Gastrocnemius medialis (tissue), 4 donors: ENCODE measurements at regions not wholly inside any gene's neighbourhood (a gene's known extent, or its start where the extent isn't known, plus 50 kb on each side); places are given as distances from the start of the nearest gene placed in this dataset.
"Not testable (repeated sequence)": the region's sequence is repeated elsewhere in the genome, so short reads cannot be mapped to it uniquely, and the experiment has no call there.

ENCODE experiments used
- ATAC-seq, 2 donors: fragments of 150-250 bp; one replicate each; pipeline ENCODE4 v1.9.1; 2016
- DNase-seq, 2 donors: peaks; one replicate each; pipeline ENCODE4 v3.0.0-alpha.2; 2019
- H3K27ac ChIP-seq, 4 donors: fragments of 200-600 bp; sonication (generic); 1 replicate in 1 of 4; 2 replicates in 3 of 4; pipeline ENCODE4 v1.5.1; 2016 to 2018; ENCODE audit warnings: mild to moderate bottlenecking in 2 of 4, moderate library complexity in 1 of 4
- H3K27me3 ChIP-seq, 3 donors: fragments of 200-600 bp; sonication (generic) in 2 of 3; 1 replicate in 1 of 3; 2 replicates in 2 of 3; pipeline versions ENCODE4 v1.5.1 to v1.6.0; 2016 to 2019; ENCODE audit warnings: mild to moderate bottlenecking in 1 of 3, moderate library complexity in 1 of 3
- H3K36me3 ChIP-seq, 2 donors: fragments of 200-600 bp; sonication (generic) in 1 of 2; one replicate each; pipeline ENCODE4 v1.5.1; 2017 to 2018
- H3K4me1 ChIP-seq, 2 donors: fragments of 200-600 bp; sonication (generic) in 1 of 2; one replicate each; pipeline ENCODE4 v1.5.1; 2016 to 2017; ENCODE audit warnings: mild to moderate bottlenecking in 2 of 2
- H3K4me3 ChIP-seq, 4 donors: fragments of 200-600 bp; sonication (generic) in 3 of 4; 1 replicate in 1 of 4; 2 replicates in 3 of 4; pipeline ENCODE4 v1.5.1; 2016 to 2019; ENCODE audit warnings: mild to moderate bottlenecking in 2 of 4
- H3K9me3 ChIP-seq, 3 donors: fragments of 200-600 bp; sonication (generic) in 2 of 3; 1 replicate in 1 of 3; 2 replicates in 2 of 3; pipeline ENCODE4 v1.5.1; 2016 to 2019
- POLR2A ChIP-seq, 2 donors: fragments of 450-650 bp; IDR thresholded peaks; one replicate each; pipeline ENCODE4 v1.6.1; 2017; ENCODE audit warnings: antibody characterized with exemption in 2 of 2, mild to moderate bottlenecking in 2 of 2, moderate library complexity in 2 of 2
- in situ Hi-C, 4 donors: fragments of 200-750 bp; cut with MboI; loops; one replicate each; pipeline versions ENCODE4 v1.15.0 to v1.8.0; 2017; ENCODE audit warnings: low sequenced_read_pairs in 4 of 4
- intact Hi-C: fragments of 100-400 bp; cut with DNase I; formaldehyde crosslinking; loops from one replicate; pipeline ENCODE4 v1.15.1; 2023; ENCODE audit warnings: low total_unique reads
- TF ChIP-seq, protein P1 (sequence below), 5 experiments: fragments of 450-650 bp in 3 of 5; fragments of 200-600 bp in 2 of 5; sonication (generic) in 2 of 5; IDR thresholded peaks in 4 of 5; conservative IDR thresholded peaks in 1 of 5; 1 replicate in 4 of 5; 2 replicates in 1 of 5; pipeline ENCODE4 v1.5.1; 2016 to 2019; ENCODE audit warnings: antibody characterized with exemption in 5 of 5, mild to moderate bottlenecking in 3 of 5, moderate library complexity in 3 of 5

DNA sequence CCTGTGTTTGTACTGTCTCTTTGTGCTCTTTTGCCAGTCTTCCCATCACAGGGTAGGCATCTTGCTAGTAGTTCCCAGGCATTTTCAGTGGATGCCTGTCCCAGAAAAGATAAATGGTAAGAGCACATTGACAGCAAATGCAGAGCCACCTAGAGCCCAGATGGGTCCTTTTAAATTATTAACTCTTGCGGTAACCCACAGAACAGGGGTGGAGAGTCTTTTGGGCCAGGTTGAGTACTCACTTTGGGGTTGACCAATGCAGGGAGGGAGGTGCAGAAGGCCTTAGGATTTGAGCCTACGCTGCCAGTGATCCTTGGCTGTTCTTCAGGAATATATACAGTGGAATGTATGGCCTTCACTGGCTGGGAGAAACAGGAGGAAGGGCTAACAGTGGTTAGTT, 173.8 kb downstream of the MSN start:
- Histone ChIP-seq H3K27me3 (no peaks in the 10 kb centered on the region), H3K9me3 (no peaks in the 10 kb centered on the region), H3K27ac (no peak overlapping the region), H3K36me3 (no peaks in the 10 kb centered on the region), H3K4me3 (no peak overlapping the region), H3K4me1 (no peaks in the 10 kb centered on the region)
- intact Hi-C loops: no loop called here
- DNase-seq: no peak
- no peak for ATAC-seq
- in situ Hi-C loops: no loop called here
- TF ChIP-seq POLR2A (IDR thresholded peaks at IDR 0.05): no peak
- TF ChIP-seq, protein P1, sequence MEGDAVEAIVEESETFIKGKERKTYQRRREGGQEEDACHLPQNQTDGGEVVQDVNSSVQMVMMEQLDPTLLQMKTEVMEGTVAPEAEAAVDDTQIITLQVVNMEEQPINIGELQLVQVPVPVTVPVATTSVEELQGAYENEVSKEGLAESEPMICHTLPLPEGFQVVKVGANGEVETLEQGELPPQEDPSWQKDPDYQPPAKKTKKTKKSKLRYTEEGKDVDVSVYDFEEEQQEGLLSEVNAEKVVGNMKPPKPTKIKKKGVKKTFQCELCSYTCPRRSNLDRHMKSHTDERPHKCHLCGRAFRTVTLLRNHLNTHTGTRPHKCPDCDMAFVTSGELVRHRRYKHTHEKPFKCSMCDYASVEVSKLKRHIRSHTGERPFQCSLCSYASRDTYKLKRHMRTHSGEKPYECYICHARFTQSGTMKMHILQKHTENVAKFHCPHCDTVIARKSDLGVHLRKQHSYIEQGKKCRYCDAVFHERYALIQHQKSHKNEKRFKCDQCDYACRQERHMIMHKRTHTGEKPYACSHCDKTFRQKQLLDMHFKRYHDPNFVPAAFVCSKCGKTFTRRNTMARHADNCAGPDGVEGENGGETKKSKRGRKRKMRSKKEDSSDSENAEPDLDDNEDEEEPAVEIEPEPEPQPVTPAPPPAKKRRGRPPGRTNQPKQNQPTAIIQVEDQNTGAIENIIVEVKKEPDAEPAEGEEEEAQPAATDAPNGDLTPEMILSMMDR (IDR thresholded peaks at IDR 0.05 in 4 of 5, conservative IDR thresholded peaks at IDR 0.05 in 1 of 5): no peak

DNA sequence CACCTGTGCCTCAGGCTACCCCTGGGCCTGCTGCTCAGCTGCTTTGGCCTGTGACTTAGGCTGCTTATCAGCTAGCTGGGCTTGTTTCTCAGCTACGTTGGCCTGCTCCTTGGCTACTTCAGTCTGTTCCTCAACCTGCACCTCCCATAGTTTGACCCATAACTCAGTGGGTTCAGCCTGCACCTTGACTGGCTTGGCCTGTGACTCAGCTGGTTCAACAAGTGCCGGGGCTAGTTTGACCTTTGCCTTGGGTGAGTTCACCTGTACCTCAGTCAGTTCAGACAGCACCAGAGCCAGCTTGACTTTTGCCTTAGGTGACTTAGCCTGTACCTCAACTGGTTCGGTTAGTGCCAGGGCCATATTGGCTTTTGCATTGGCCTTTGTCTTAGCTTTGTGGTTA, 171.2 kb downstream of the MSN start:
- H3K4me1 ChIP-seq: no peaks in the 10 kb centered on the region
- intact Hi-C loops (no loop called here), in situ Hi-C loops (no loop called here)
- ATAC-seq (no peak), DNase-seq (no peak)
- H3K27ac ChIP-seq: no peak overlapping the region
- H3K9me3 ChIP-seq: no peaks in the 10 kb centered on the region
- TF ChIP-seq, protein P1 (IDR thresholded peaks at IDR 0.05 in 4 of 5, conservative IDR thresholded peaks at IDR 0.05 in 1 of 5): no peak
- TF ChIP-seq POLR2A (IDR thresholded peaks at IDR 0.05): no peak
- H3K36me3 ChIP-seq: no peaks in the 10 kb centered on the region
- H3K27me3 ChIP-seq: no peaks in the 10 kb centered on the region
- no peak overlapping the region for H3K4me3 ChIP-seq

DNA sequence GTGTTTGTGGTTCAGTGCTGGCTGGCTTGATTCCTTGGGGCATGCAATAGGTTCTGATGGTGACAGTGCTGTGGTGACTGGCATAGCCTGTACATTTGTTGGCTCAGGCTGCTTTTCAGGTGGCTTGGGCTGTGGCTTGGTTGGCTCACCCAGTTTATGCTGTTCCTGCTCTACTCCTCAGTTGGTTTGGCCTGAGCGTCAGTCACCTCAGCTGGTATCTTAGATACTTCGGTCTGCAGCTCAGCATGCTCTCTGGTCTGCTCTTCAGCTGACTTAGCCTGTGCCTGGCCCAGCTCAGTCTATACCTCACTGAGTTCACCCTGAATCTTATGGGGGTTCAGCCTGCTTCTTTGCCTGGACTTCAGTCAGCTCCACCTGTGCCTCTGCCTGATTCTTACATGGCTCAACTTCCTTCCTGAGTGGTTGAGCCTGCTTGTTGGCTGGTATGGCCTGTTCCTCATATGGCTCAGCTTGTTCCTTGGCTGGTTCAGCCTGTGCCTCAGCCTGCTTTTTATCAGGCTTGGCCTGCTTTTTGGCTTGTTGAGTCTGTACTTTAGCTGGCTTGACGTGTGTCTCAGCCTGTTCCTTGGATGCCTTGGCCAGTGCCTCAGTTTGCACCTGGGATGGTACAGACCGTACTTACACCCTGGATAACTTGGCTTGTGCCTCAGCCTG, 170.6 kb downstream of the MSN start:
- DNase-seq: no peak
- no peak for TF ChIP-seq POLR2A (IDR thresholded peaks at IDR 0.05)
- TF ChIP-seq, protein P1 (IDR thresholded peaks at IDR 0.05 in 4 of 5, conservative IDR thresholded peaks at IDR 0.05 in 1 of 5): no peak
- in situ Hi-C loops (no loop called here), intact Hi-C loops (no loop called here)
- no peaks in the 10 kb centered on the region for H3K36me3 ChIP-seq
- no peak overlapping the region for H3K27ac ChIP-seq
- H3K9me3 ChIP-seq: no peaks in the 10 kb centered on the region
- no peak overlapping the region for H3K4me3 ChIP-seq
- no peaks in the 10 kb centered on the region for H3K27me3 ChIP-seq
- no peaks in the 10 kb centered on the region for H3K4me1 ChIP-seq
- ATAC-seq: no peak

DNA sequence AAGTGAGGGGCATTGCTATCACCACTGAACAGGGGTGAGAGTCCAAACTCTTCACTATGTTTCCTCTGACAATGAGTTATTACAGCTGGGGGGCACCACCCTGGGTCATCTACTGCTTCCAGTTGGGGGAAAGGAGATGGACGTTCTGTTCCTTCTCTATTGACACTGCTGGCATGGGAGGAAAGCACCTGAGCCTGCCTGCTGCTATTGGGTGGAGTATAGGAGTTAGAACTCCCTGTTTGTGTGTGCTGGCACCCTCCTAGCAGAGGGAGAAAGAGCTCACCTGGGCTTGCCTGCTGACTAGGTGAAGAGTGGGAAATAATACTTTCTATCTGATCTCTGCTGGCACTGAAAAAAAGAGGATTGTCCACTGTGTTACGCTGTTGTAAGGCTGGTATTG, 163.8 kb downstream of the MSN start:
- TF ChIP-seq POLR2A (IDR thresholded peaks at IDR 0.05): no peak
- H3K27me3 ChIP-seq: no peaks in the 10 kb centered on the region
- in situ Hi-C loops (no loop called here), intact Hi-C loops (no loop called here)
- H3K4me3 ChIP-seq: no peak overlapping the region
- H3K4me1 ChIP-seq: no peaks in the 10 kb centered on the region
- ATAC-seq: no peak
- no peak overlapping the region for H3K27ac ChIP-seq
- no peaks in the 10 kb centered on the region for H3K9me3 ChIP-seq
- no peak for DNase-seq
- H3K36me3 ChIP-seq: no peaks in the 10 kb centered on the region

DNA sequence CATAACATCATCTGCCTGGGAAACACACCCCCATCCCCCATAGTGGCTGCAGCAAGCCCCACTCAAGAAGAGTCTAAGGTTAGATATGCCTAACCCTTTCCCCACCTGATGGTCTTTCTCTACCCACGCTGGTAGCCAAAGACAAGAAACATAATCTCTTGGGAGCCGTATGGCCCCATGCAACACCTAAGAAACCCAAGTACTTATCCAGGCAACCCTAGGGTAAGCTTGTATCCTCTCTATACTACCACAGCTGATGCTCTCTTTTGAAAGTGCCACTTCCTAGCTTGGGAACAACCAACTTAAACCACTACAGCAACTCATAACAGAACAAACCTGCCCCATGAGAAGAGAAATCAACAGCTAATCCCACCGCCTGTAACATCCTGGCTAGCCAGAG, 161.1 kb downstream of the MSN start:
- Histone ChIP-seq H3K36me3 (no peaks in the 10 kb centered on the region), H3K9me3 (no peaks in the 10 kb centered on the region), H3K4me3 (no peak overlapping the region), H3K27me3 (no peaks in the 10 kb centered on the region), H3K27ac (no peak overlapping the region), H3K4me1 (no peaks in the 10 kb centered on the region)
- ATAC-seq (no peak), DNase-seq (no peak)
- intact Hi-C loops (no loop called here), in situ Hi-C loops (no loop called here)
- TF ChIP-seq, protein P1 (IDR thresholded peaks at IDR 0.05 in 4 of 5, conservative IDR thresholded peaks at IDR 0.05 in 1 of 5): no peak
- TF ChIP-seq POLR2A (IDR thresholded peaks at IDR 0.05): no peak

DNA sequence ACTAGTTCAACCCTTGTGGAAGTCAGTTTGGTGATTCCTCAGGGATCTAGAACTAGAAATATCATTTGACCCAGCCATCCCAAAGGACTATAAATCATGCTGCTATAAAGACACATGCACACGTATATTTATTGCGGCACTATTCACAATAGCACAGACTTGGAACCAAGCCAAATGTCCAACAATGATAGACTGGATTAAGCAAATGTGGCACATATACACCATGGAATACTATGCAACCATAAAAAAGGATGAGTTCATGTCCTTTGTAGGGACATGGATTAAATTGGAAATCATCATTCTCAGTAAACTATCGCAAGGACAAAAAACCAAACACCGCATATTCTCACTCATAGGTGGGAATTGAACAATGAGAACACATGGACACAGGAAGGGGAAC, 157.8 kb downstream of the MSN start:
- DNase-seq, H3K27me3 ChIP-seq, H3K36me3 ChIP-seq, H3K4me3 ChIP-seq, intact Hi-C loops, ATAC-seq, H3K4me1 ChIP-seq, H3K9me3 ChIP-seq, H3K27ac ChIP-seq, in situ Hi-C loops: not testable (repeated sequence)
